NCI-H2029 treated with DMSO at 0.1 percent for 48 hours (cell line): ENCODE measurements at regions not wholly inside any gene's neighbourhood (a gene's known extent, or its start where the extent isn't known, plus 50 kb on each side); places are given as distances from the start of the nearest gene placed in this dataset.

Experiments used
- DNase-seq: peaks from one replicate; lab custom pipeline; 2025; lab: John Stamatoyannopoulos, UW

- no peak for DNase-seq
Observed at GRCh38 chr3:933326-933725, 159.5 kb upstream of the CNTN6 start.

GRCh38 chr3:944786-945185 lies 148.0 kb upstream of the CNTN6 start:
- DNase-seq, result no peak

GRCh38 chr3:945738-946137 lies 147.1 kb upstream of the CNTN6 start:
- DNase-seq, result no peak

GRCh38 chr3:952906-953305 lies 139.9 kb upstream of the CNTN6 start:
- no peak for DNase-seq

- no peak for DNase-seq
Observed at GRCh38 chr3:963255-963654, 129.6 kb upstream of the CNTN6 start.

GRCh38 chr3:963755-964154 lies 129.1 kb upstream of the CNTN6 start:
- DNase-seq, result no peak

- DNase-seq, result no peak
Observed at GRCh38 chr3:965826-966225, 127.0 kb upstream of the CNTN6 start.

GRCh38 chr3:966341-966740 lies 126.5 kb upstream of the CNTN6 start:
- no peak for DNase-seq

GRCh38 chr3:973340-973739 lies 119.5 kb upstream of the CNTN6 start:
- DNase-seq, result no peak

GRCh38 chr3:976006-976405 lies 116.8 kb upstream of the CNTN6 start:
- DNase-seq, result no peak

- DNase-seq, result no peak
Observed at GRCh38 chr3:981156-981555, 111.7 kb upstream of the CNTN6 start.

GRCh38 chr3:988785-989184 lies 104.0 kb upstream of the CNTN6 start:
- DNase-seq, result no peak

- no peak for DNase-seq
Observed at GRCh38 chr3:992871-993270, 100.0 kb upstream of the CNTN6 start.

GRCh38 chr3:1002010-1002409 lies 90.8 kb upstream of the CNTN6 start:
- DNase-seq, result no peak

GRCh38 chr3:1007866-1008265 lies 85.0 kb upstream of the CNTN6 start:
- no peak for DNase-seq

- no peak for DNase-seq
Observed at GRCh38 chr3:1010228-1010627, 82.6 kb upstream of the CNTN6 start.

- no peak for DNase-seq
Observed at GRCh38 chr3:1015826-1016225, 77.0 kb upstream of the CNTN6 start.

GRCh38 chr3:1017870-1018269 lies 75.0 kb upstream of the CNTN6 start:
- DNase-seq, result no peak

GRCh38 chr3:1019157-1019556 lies 73.7 kb upstream of the CNTN6 start:
- no peak for DNase-seq

GRCh38 chr3:1026395-1026794 lies 66.4 kb upstream of the CNTN6 start:
- DNase-seq, result no peak

GRCh38 chr3:1036207-1036826 lies 56.5 kb upstream of the CNTN6 start:
- no peak for DNase-seq

GRCh38 chr3:1037631-1038030 lies 55.2 kb upstream of the CNTN6 start:
- DNase-seq, result no peak
